BE2C (cell line): ENCODE measurements at regions not wholly inside any gene's neighbourhood (a gene's known extent, or its start where the extent isn't known, plus 50 kb on each side); places are given as distances from the start of the nearest gene placed in this dataset.

Experiments used
- DNase-seq: peaks from one replicate; pipeline ENCODE4 v3.0.0-alpha.2; 2020
- H3K27me3 ChIP-seq: fragments of 250-450 bp; sonication (Bioruptor Pico); 2 replicates; pipeline ENCODE4 v1.5.1; 2020; ENCODE audit warnings: mild to moderate bottlenecking
- H3K36me3 ChIP-seq: fragments of 250-450 bp; sonication (Bioruptor Pico); 2 replicates; pipeline ENCODE4 v1.5.1; 2020; ENCODE audit warnings: mild to moderate bottlenecking
- H3K4me1 ChIP-seq: fragments of 250-450 bp; sonication (Bioruptor Pico); 2 replicates; pipeline ENCODE4 v1.5.1; 2020
- H3K4me3 ChIP-seq: 2 replicates; pipeline ENCODE4 v1.5.1; 2011; ENCODE audit warnings: low read depth, low read length
- H3K9me3 ChIP-seq: fragments of 250-450 bp; sonication (Bioruptor Pico); 2 replicates; pipeline ENCODE4 v1.5.1; 2020
- CTCF ChIP-seq: IDR thresholded peaks from 2 replicates; pipeline ENCODE4 v1.5.1; 2012; ENCODE audit warnings: mild to moderate bottlenecking, low read depth, low read length

DNA sequence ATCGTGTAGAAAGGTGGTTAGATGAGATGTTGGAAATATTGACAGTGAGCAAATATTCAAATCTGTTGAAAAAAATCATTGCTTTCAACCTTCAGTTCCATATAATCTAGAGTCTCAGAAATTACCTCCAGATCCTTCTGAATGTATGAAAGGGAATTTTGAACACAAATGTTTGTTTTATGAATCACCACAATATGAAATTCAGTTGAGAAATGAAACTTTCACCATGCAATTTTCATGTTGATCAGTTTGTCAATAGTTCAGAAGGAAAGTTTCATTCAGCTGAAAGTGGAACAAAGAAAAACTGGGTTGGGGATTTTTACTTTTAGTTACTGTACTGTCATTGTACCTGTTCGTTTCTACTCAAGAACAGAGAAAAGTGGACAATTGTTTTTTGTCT, 953.6 kb downstream of the SLC6A15 start:
- H3K4me3 ChIP-seq, result no peak overlapping the region
- no peaks in the 10 kb centered on the region for H3K27me3 ChIP-seq
- DNase-seq, result no peak
- no peaks in the 10 kb centered on the region for H3K9me3 ChIP-seq
- TF ChIP-seq CTCF, result no peak
- H3K4me1 ChIP-seq, result no peaks in the 10 kb centered on the region
- no peaks in the 10 kb centered on the region for H3K36me3 ChIP-seq

DNA sequence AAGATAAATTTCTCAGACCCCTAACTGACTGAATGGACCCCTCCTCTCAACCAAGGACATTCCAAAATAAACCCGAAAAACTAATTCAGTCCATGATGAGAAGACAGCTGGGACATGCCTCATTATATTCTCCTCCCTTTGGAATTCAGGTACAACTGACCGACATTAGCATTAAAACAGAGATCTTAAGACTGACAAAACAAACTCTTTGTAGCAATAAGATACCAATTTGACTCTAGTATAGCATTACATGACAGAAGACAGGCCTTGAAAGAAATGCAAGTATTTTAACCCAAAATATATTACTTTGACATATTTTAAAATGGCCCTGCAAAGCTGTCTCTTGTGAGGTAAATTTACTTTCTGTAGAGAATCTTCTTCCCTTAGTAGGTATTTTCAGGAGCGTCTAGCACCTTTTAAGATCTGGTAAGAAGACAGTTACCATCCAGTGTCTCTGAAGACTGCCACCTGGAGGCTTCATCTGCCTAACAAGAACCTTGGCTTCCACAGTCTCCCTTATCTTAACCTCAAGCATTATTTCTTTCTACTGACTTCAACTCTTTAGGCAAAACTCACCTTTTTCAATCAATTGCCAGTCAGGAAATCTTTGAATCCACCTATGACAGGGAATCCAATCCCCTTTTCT, 957.5 kb downstream of the SLC6A15 start:
- TF ChIP-seq CTCF, result peak; percentile 41
- Histone ChIP-seq H3K27me3 (no peaks in the 10 kb centered on the region), H3K4me1 (no peaks in the 10 kb centered on the region), H3K36me3 (no peaks in the 10 kb centered on the region), H3K9me3 (no peaks in the 10 kb centered on the region), H3K4me3 (no peak overlapping the region)
- DNase-seq, result no peak

DNA sequence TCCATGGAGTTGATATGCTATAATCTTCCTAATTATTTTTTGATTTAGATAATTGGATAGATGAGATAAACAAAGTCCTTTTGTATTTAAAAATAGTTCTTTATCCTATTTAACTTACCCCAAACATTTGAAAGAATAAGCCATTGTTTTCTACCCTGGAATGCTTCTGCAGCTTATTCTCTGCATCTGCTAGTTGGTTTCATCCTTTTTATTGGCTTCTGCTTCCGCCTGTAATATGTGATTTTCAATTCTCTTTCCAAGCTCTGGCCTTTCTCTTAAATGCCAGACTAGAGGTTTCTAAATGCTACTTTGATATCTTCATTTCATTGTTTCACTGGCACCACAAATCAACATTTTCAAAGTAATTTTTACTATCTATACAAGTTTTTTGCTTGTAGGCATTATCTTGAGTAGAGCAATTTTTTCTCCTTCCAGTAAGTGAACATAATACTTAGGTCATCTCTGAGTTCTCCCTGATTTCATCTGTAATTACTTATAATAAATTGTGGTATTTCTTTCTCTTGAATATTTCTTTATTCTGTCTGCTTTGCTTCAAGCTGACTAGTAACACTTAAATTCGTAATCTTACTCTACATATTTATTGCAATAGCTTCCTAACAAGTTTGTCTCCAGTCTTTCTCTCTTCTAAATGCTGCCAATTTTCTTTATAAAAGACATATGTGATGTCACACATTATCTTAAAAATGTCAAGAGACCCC, 958.4 kb downstream of the SLC6A15 start:
- no peaks in the 10 kb centered on the region for H3K9me3 ChIP-seq
- DNase-seq, result no peak
- no peak overlapping the region for H3K4me3 ChIP-seq
- no peaks in the 10 kb centered on the region for H3K36me3 ChIP-seq
- no peak for TF ChIP-seq CTCF
- H3K27me3 ChIP-seq, result no peaks in the 10 kb centered on the region
- H3K4me1 ChIP-seq, result no peaks in the 10 kb centered on the region

- Histone ChIP-seq H3K4me3 (no peak overlapping the region), H3K9me3 (no peaks in the 10 kb centered on the region)
- DNase-seq, result no peak
These were observed 966.7 kb downstream of the SLC6A15 start for GRCh38 chr12:83945871-83946270.

DNA sequence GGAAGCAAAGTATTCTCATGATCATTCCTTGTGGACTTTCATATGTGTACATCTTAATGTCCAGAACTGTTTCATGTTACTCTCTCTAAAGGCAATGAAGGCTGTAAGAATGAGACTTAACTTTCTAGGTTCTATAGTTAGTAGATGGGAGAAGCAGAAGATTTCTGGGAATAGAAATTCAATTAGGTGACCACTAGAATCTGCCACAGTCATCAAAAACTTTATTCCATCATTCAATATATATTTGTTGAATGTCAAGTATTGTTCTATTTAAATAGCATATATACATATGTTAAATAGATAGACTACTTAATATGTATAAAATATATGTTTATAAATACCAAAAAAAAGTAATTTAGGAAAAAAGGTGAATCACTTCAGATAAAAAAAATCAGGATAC, 972.9 kb downstream of the SLC6A15 start:
- no peak for DNase-seq
- Histone ChIP-seq H3K4me3 (no peak overlapping the region), H3K9me3 (no peaks in the 10 kb centered on the region), H3K36me3 (no peaks in the 10 kb centered on the region), H3K27me3 (no peaks in the 10 kb centered on the region), H3K4me1 (no peaks in the 10 kb centered on the region)
- TF ChIP-seq CTCF, result no peak

More at GRCh38 chr12:83945871-83946270, 966.7 kb downstream of the SLC6A15 start:
- no peaks in the 10 kb centered on the region for H3K36me3 ChIP-seq
- TF ChIP-seq CTCF, result no peak
- H3K27me3 ChIP-seq, result no peaks in the 10 kb centered on the region
- no peaks in the 10 kb centered on the region for H3K4me1 ChIP-seq

DNA sequence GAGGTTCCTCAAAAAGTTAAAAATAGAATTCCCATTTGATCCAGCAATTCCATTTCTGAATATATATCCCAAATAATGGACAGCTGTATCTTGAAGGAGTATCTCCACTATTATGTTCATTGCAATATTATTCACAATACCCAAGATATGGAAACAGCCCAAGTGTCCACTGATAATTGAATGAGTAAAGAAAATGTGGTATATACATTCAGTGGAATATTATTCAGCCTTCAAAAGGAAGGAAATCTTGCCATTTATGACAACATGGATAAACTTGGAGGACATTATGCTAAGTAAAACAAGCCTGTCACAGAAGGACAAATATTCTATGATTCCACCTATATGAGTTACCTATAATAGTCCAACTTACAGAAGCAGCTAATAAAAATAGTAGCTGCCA, 979.0 kb downstream of the SLC6A15 start:
- no peaks in the 10 kb centered on the region for H3K4me1 ChIP-seq
- TF ChIP-seq CTCF, result no peak
- H3K27me3 ChIP-seq, result no peaks in the 10 kb centered on the region
- no peaks in the 10 kb centered on the region for H3K9me3 ChIP-seq
- no peaks in the 10 kb centered on the region for H3K36me3 ChIP-seq
- DNase-seq, result no peak
- no peak overlapping the region for H3K4me3 ChIP-seq
